ENCODE measurements at regions not wholly inside any gene's neighbourhood (a gene's known extent, or its start where the extent isn't known, plus 50 kb on each side); places are given as distances from the start of the nearest gene placed in this dataset.

DNA sequence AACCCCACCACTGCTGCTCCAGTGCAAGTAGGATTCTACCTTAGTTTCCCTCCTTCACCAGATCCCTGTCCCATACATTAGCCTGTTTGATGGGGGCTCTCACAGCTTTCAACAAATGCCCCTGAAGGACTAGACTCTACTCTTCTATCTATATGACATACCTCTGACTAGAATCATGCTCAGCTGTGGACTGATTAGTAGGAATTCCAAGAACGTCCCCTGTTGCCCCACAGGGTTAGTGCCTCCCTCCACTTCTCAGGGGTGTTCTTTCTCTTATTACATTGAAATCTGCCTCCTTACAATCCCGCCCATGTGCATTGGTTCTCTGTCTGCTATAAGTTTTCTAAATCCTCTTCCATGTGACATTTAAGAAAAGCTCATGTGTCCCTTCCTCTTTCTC is 375.9 kb upstream of the DUSP10 start:
- Mint-ChIP-seq H3K36me3 (no peaks in the 10 kb centered on the region), H3K9me3 (peaks cover 0 to 2% (median 0%) of the 10 kb centered on the region in 8 donors), H3K4me1 (no peaks in the 10 kb centered on the region), H3K27ac (no peak overlapping the region), H3K27me3 (peaks cover 3 to 8% of the 10 kb centered on the region in 2 donors), H3K4me3 (no peak overlapping the region)
- Histone ChIP-seq H3K4me1 (ENCODE audit: insufficient read depth, low read length) (no peaks in the 10 kb centered on the region), H3K27me3 (ENCODE audit: insufficient read depth, low read length) (no peaks in the 10 kb centered on the region), H3K4me3 (ENCODE audit: low read length in 2 of 2) (no peak overlapping the region), H3K36me3 (ENCODE audit: insufficient read depth, low read length) (no peaks in the 10 kb centered on the region), H3K27ac (ENCODE audit: low read depth, low read length) (no peak overlapping the region), H3K9me3 (ENCODE audit: control insufficient read depth in 1 of 2, low read length in 2 of 2) (no peaks in the 10 kb centered on the region)
- ChIA-PET POLR2A (ENCODE audit: partially characterized antibody) (no interaction called here), CTCF (ENCODE audit: partially characterized antibody) (no interaction called here)
- DNase-seq: no peak
- intact Hi-C loops (cut with micrococcal nuclease): no loop called here

DNA sequence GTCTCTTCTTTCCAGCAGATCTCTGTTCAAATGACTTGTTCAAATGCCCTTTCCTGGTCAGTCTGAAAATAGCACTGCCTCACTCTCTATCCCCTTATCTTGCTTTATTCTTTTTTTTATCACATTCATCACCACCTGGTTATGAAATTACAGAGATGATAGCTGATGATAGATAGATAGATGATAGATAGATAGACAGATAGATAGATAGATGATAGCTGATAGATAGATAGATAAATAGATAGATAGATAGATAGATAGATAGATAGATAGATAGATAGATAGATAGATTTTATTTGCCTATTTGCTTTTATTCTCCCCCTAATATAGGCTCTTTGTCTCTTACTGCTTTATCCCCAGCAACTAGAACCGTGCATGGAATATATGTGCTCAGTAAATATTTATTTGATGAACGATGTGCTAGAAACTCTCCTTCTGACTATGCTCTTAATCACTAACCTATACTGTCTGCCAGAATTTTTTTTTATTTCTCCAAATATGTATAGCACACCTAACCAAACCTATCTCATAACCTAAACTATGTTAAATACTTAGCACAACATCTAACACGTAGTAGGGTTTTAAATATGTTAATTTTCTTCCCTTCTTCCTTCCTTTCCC is 372.8 kb upstream of the DUSP10 start:
- CTCF ChIA-PET (ENCODE audit: partially characterized antibody): interaction anchor here (1.5 kb wide), 2 partner anchors 10 to 17 kb away, joined by 3 read pairs; no protein-coding TSS in a partner anchor
- no peak for DNase-seq
- no peaks in the 10 kb centered on the region for H3K4me1 ChIP-seq (ENCODE audit: insufficient read depth, low read length)
- no peaks in the 10 kb centered on the region for H3K36me3 Mint-ChIP-seq
- peaks cover 3 to 7% of the 10 kb centered on the region in 2 donors for H3K27me3 Mint-ChIP-seq
- H3K9me3 Mint-ChIP-seq: peaks cover 0 to 2% (median 0%) of the 10 kb centered on the region in 8 donors
- no peak overlapping the region for H3K27ac ChIP-seq (ENCODE audit: low read depth, low read length)
- no peaks in the 10 kb centered on the region for H3K36me3 ChIP-seq (ENCODE audit: insufficient read depth, low read length)
- H3K27me3 ChIP-seq (ENCODE audit: insufficient read depth, low read length): no peaks in the 10 kb centered on the region
- no peaks in the 10 kb centered on the region for H3K9me3 ChIP-seq (ENCODE audit: control insufficient read depth in 1 of 2, low read length in 2 of 2)
- no peak overlapping the region for H3K27ac Mint-ChIP-seq
- intact Hi-C loops (cut with micrococcal nuclease): no loop called here
- no peak overlapping the region for H3K4me3 Mint-ChIP-seq
- no peaks in the 10 kb centered on the region for H3K4me1 Mint-ChIP-seq
- POLR2A ChIA-PET (ENCODE audit: partially characterized antibody): no interaction called here
- H3K4me3 ChIP-seq (ENCODE audit: low read length in 2 of 2): no peak overlapping the region

DNA sequence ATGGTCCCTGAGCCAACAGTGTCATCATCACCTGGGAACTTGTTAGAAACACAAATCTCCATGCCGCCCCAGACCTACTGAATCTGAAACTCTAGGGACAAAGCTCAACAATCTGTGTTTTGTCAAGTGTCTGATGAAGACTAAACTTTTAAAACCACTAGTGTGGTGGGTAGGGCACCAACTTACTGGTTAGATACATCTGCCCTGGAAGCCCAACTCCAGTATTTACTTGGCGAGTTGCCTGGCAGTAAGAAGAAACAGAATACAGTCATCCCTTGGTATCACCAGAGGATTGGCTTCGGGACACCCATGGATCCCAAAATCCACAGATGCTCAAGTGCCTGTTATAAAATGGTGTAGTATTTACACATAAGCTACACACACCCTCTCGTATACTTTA is 367.9 kb upstream of the DUSP10 start:
- POLR2A ChIA-PET (ENCODE audit: partially characterized antibody): no interaction called here
- Histone ChIP-seq H3K4me1 (ENCODE audit: insufficient read depth, low read length) (no peaks in the 10 kb centered on the region), H3K4me3 (ENCODE audit: low read length in 2 of 2) (no peak overlapping the region), H3K9me3 (ENCODE audit: control insufficient read depth in 1 of 2, low read length in 2 of 2) (no peaks in the 10 kb centered on the region), H3K27me3 (ENCODE audit: insufficient read depth, low read length) (no peaks in the 10 kb centered on the region), H3K27ac (ENCODE audit: low read depth, low read length) (no peak overlapping the region), H3K36me3 (ENCODE audit: insufficient read depth, low read length) (no peaks in the 10 kb centered on the region)
- intact Hi-C loops (cut with micrococcal nuclease): no loop called here
- Mint-ChIP-seq H3K4me1 (no peaks in the 10 kb centered on the region), H3K36me3 (no peaks in the 10 kb centered on the region), H3K27ac (no peak overlapping the region), H3K4me3 (no peak overlapping the region), H3K27me3 (peaks cover 0 to 2% of the 10 kb centered on the region in 2 donors), H3K9me3 (peaks cover 0 to 2% (median 0%) of the 10 kb centered on the region in 8 donors)
- CTCF ChIA-PET (ENCODE audit: partially characterized antibody): interaction anchor here (1.0 kb wide), 1 partner anchor 15 kb away, joined by 4 read pairs; no protein-coding TSS in a partner anchor
- DNase-seq: no peak

DNA sequence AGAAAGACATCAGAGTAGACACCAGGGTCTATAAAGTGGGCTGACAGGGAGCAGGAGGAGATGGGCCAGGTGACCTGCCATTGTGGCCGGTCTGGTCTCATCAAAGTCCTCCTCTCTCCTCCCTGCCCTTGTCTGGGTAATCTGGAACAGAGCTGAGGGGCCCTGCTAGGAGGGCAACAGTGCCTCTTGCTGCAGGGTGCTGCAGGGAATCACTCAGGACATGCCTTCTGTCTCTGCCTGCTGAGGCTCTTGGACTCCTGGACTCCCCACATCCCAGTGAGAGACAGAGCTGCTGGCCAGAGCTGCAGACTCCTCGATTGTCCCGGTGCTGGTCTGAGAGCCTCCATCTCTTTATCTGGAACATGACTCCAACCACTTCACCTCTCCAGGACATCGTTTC is 366.1 kb upstream of the DUSP10 start:
- Histone ChIP-seq H3K9me3 (ENCODE audit: control insufficient read depth in 1 of 2, low read length in 2 of 2) (no peaks in the 10 kb centered on the region), H3K4me3 (ENCODE audit: low read length in 2 of 2) (no peak overlapping the region), H3K27ac (ENCODE audit: low read depth, low read length) (no peak overlapping the region), H3K4me1 (ENCODE audit: insufficient read depth, low read length) (no peaks in the 10 kb centered on the region), H3K36me3 (ENCODE audit: insufficient read depth, low read length) (no peaks in the 10 kb centered on the region), H3K27me3 (ENCODE audit: insufficient read depth, low read length) (no peaks in the 10 kb centered on the region)
- no peak overlapping the region for H3K27ac Mint-ChIP-seq
- H3K9me3 Mint-ChIP-seq: peaks cover 0 to 1% (median 0%) of the 10 kb centered on the region in 8 donors
- intact Hi-C loops (cut with micrococcal nuclease): no loop called here
- H3K4me3 Mint-ChIP-seq: no peak overlapping the region
- H3K36me3 Mint-ChIP-seq: no peaks in the 10 kb centered on the region
- no peak for DNase-seq
- H3K27me3 Mint-ChIP-seq: peaks cover 0 to 2% of the 10 kb centered on the region in 2 donors
- CTCF ChIA-PET (ENCODE audit: partially characterized antibody): no interaction called here
- POLR2A ChIA-PET (ENCODE audit: partially characterized antibody): no interaction called here
- H3K4me1 Mint-ChIP-seq: no peaks in the 10 kb centered on the region

DNA sequence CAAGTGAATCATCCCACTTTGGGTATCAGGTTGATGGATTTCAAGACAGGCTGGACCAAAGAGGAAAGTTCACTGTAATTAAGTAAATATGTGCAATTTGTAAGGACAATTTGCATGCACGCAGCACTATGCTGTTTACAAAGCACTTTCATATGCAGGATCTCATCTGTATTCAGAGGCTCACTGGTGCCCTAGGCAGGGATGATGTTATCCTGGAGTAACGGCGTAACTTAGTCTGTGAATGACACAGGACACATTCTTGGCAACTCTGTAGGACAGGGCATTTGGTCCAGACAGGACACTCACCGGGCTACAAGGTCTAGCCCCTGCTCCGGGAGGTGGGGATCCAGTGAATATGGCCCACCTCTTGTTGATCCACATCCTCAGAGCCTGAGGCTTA is 365.4 kb upstream of the DUSP10 start:
- ChIA-PET CTCF (ENCODE audit: partially characterized antibody) (interaction anchor here (1.3 to 3.3 kb wide), 2 partner anchors 11 to 14 kb away, joined by 4 to 22 read pairs; no protein-coding TSS in a partner anchor), POLR2A (ENCODE audit: partially characterized antibody) (no interaction called here)
- H3K4me1 Mint-ChIP-seq: no peaks in the 10 kb centered on the region
- no peak for DNase-seq
- H3K4me1 ChIP-seq (ENCODE audit: insufficient read depth, low read length): no peaks in the 10 kb centered on the region
- no peaks in the 10 kb centered on the region for H3K9me3 ChIP-seq (ENCODE audit: control insufficient read depth in 1 of 2, low read length in 2 of 2)
- H3K27me3 ChIP-seq (ENCODE audit: insufficient read depth, low read length): no peaks in the 10 kb centered on the region
- no peak overlapping the region for H3K27ac ChIP-seq (ENCODE audit: low read depth, low read length)
- H3K4me3 Mint-ChIP-seq: no peak overlapping the region
- intact Hi-C loops (cut with micrococcal nuclease): no loop called here
- no peak overlapping the region for H3K27ac Mint-ChIP-seq
- peaks cover 0 to 2% of the 10 kb centered on the region in 2 donors for H3K27me3 Mint-ChIP-seq
- H3K36me3 Mint-ChIP-seq: no peaks in the 10 kb centered on the region
- H3K9me3 Mint-ChIP-seq: no peaks in the 10 kb centered on the region
- no peak overlapping the region for H3K4me3 ChIP-seq (ENCODE audit: low read length in 2 of 2)
- H3K36me3 ChIP-seq (ENCODE audit: insufficient read depth, low read length): no peaks in the 10 kb centered on the region

DNA sequence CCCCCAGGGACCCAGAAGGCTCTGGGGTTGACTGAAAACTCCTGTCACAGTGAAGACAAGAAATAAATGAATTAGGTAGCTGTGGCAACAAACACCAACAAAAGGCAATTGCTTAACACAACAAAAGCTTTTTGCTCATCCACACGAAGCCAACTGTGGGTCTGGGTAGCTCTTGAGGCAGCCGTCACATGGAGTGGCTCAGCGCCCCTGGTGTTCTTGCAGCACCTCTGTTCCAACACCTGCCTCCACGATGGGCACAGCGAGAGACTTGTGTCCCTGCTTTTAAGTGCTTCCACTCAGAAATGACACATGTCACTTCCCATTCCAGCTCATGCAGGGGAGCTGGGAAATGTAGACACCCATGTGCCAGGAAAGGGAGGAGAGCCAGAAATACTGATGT is 364.5 kb upstream of the DUSP10 start:
- DNase-seq: no peak
- ChIA-PET CTCF (ENCODE audit: partially characterized antibody) (interaction anchor here (1.3 to 15.6 kb wide), 3 partner anchors 10 to 343 kb away, joined by 4 to 370 read pairs (median 22); no protein-coding TSS in a partner anchor), POLR2A (ENCODE audit: partially characterized antibody) (no interaction called here)
- intact Hi-C loops (cut with micrococcal nuclease): no loop called here
- Mint-ChIP-seq H3K27me3 (peaks cover 0 to 4% of the 10 kb centered on the region in 2 donors), H3K4me1 (no peaks in the 10 kb centered on the region), H3K9me3 (no peaks in the 10 kb centered on the region), H3K4me3 (no peak overlapping the region), H3K27ac (no peak overlapping the region), H3K36me3 (no peaks in the 10 kb centered on the region)
- Histone ChIP-seq H3K27me3 (ENCODE audit: insufficient read depth, low read length) (no peaks in the 10 kb centered on the region), H3K9me3 (ENCODE audit: control insufficient read depth in 1 of 2, low read length in 2 of 2) (no peaks in the 10 kb centered on the region), H3K4me1 (ENCODE audit: insufficient read depth, low read length) (no peaks in the 10 kb centered on the region), H3K27ac (ENCODE audit: low read depth, low read length) (no peak overlapping the region), H3K36me3 (ENCODE audit: insufficient read depth, low read length) (no peaks in the 10 kb centered on the region), H3K4me3 (ENCODE audit: low read length in 2 of 2) (no peak overlapping the region)

DNA sequence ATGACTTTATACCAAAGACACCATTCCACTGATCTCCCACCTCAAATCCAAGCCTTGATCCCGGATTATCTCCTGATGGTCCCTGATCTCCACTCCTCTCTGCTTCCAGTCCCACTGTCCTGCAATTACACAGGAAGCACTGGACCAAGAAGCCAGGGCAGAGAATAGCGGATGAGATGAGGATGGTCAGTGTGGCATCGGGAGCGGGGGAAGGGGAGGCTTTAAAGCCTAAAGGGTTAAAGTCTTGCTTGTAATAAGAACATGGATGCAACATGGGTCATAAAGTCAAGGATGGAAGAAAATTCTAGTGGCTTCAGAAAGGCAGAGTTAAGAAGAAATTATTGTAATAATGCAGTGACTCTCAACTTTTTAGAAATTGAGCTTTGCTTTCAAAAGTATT is 364.0 kb upstream of the DUSP10 start:
- Histone ChIP-seq H3K4me3 (ENCODE audit: low read length in 2 of 2) (no peak overlapping the region), H3K4me1 (ENCODE audit: insufficient read depth, low read length) (no peaks in the 10 kb centered on the region), H3K9me3 (ENCODE audit: control insufficient read depth in 1 of 2, low read length in 2 of 2) (no peaks in the 10 kb centered on the region), H3K27me3 (ENCODE audit: insufficient read depth, low read length) (no peaks in the 10 kb centered on the region), H3K36me3 (ENCODE audit: insufficient read depth, low read length) (no peaks in the 10 kb centered on the region), H3K27ac (ENCODE audit: low read depth, low read length) (no peak overlapping the region)
- no peak for DNase-seq
- Mint-ChIP-seq H3K4me3 (no peak overlapping the region), H3K9me3 (no peaks in the 10 kb centered on the region), H3K27ac (no peak overlapping the region), H3K36me3 (no peaks in the 10 kb centered on the region), H3K27me3 (peaks cover 1 to 4% of the 10 kb centered on the region in 2 donors), H3K4me1 (no peaks in the 10 kb centered on the region)
- intact Hi-C loops (cut with micrococcal nuclease): no loop called here
- POLR2A ChIA-PET (ENCODE audit: partially characterized antibody): no interaction called here
- CTCF ChIA-PET (ENCODE audit: partially characterized antibody): interaction anchor here (1.3 to 15.6 kb wide), 3 partner anchors 10 to 344 kb away, joined by 4 to 370 read pairs (median 22); no protein-coding TSS in a partner anchor
